ENCODE measurements at regions not wholly inside any gene's neighbourhood (a gene's known extent, or its start where the extent isn't known, plus 50 kb on each side); places are given as distances from the start of the nearest gene placed in this dataset.

GRCh38 chr9:73714294-73714693 lies 562.6 kb downstream of the ANXA1 start (continued):
- TF ChIP-seq ZNF462 (CRISPR knock-in tag; IDR thresholded peaks at IDR 0.05), result no peak
- TF ChIP-seq CTCF (conservative IDR thresholded peaks at IDR 0.05; ENCODE audit: low read depth in 2 of 2), result no peak
- TF ChIP-seq CREB1 (CRISPR knock-in tag; IDR thresholded peaks at IDR 0.05; ENCODE audit: low read depth), result no peak
- TF ChIP-seq ETS1 (IDR thresholded peaks at IDR 0.05), result no peak
- no peak for TF ChIP-seq ZNF331 (CRISPR knock-in tag; IDR thresholded peaks at IDR 0.05; ENCODE audit: low read depth)
- TF ChIP-seq POLR2AphosphoS5 (IDR thresholded peaks at IDR 0.05; ENCODE audit: low read depth), result no peak

GRCh38 chr9:73715591-73715990 lies 563.9 kb downstream of the ANXA1 start:
- TF ChIP-seq EZH2phosphoT487 (IDR thresholded peaks at IDR 0.05; ENCODE audit: unreplicated experiment) (no peak), STAT1 (IDR thresholded peaks at IDR 0.05; ENCODE audit: unreplicated experiment) (no peak), ZNF331 (CRISPR knock-in tag; IDR thresholded peaks at IDR 0.05; ENCODE audit: low read depth) (no peak), POLR2AphosphoS5 (IDR thresholded peaks at IDR 0.05; ENCODE audit: low read depth) (no peak), ETS1 (IDR thresholded peaks at IDR 0.05) (no peak), JUNB (IDR thresholded peaks at IDR 0.05; ENCODE audit: unreplicated experiment) (no peak), ZNF114 (CRISPR knock-in tag; IDR thresholded peaks at IDR 0.05) (no peak), NANOG (IDR thresholded peaks at IDR 0.05; ENCODE audit: borderline replicate concordance) (no peak)
- no peaks in the 10 kb centered on the region for H3K27me3 Mint-ChIP-seq (ENCODE audit: insufficient read depth, low read depth, poor library complexity)
- DNase-seq (ENCODE audit: low spot score), result no peak
- Histone ChIP-seq H3K27ac (ENCODE audit: low read depth) (no peak overlapping the region), H3F3A (replicated peaks; ENCODE audit: low read depth) (no peaks in the 10 kb centered on the region), H3K36me3 (ENCODE audit: insufficient read depth) (no peaks in the 10 kb centered on the region), H3K27me3 (ENCODE audit: insufficient read depth) (no peaks in the 10 kb centered on the region), H4K20me1 (replicated peaks; ENCODE audit: insufficient read depth) (no peaks in the 10 kb centered on the region), H3K4me3 (no peak overlapping the region), H3K79me2 (replicated peaks; ENCODE audit: insufficient read depth) (no peaks in the 10 kb centered on the region), H3K4me2 (no peak overlapping the region), H3K9me2 (ENCODE audit: insufficient read depth) (no peaks in the 10 kb centered on the region), H3K4me1 (ENCODE audit: insufficient read depth) (no peaks in the 10 kb centered on the region), H2AFZ (no peak overlapping the region)
- H3K9me3 Mint-ChIP-seq, result no peaks in the 10 kb centered on the region
- no peaks in the 10 kb centered on the region for H3K4me1 Mint-ChIP-seq
- no peaks in the 10 kb centered on the region for H3K36me3 Mint-ChIP-seq (ENCODE audit: low read depth)
- no peak for ATAC-seq
- H3K4me3 Mint-ChIP-seq, result no peak overlapping the region
- no peak overlapping the region for H3K27ac Mint-ChIP-seq
